GM19035 (cell line): ENCODE measurements at regions not wholly inside any gene's neighbourhood (a gene's known extent, or its start where the extent isn't known, plus 50 kb on each side); places are given as distances from the start of the nearest gene placed in this dataset.

Experiments
- ATAC-seq: cut with Tn5 transposase; IDR thresholded peaks from one replicate; pipeline ENCODE4 v1.9.1; 2021; ENCODE audit not compliant: unreplicated experiment

DNA sequence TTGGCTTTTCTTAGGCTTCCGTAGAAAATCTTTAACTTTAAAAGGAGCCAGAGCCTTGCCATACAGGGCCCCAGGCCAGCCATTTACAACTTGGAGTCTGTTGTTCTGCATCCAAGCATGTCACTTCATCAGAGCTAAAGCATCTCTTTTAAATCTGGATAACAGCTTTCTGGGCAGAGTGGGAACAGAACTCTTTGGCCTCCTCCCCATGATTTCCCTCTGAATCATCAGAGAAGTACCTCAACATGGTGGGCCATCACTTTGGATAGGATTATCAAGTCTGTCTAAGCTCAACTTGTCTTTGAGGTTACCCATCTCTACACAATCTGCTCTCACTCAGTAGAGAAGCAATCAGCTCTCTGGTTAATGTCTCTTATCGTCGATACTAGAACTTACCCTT, 170.9 kb downstream of the SLC6A15 start:
- no peak for ATAC-seq

DNA sequence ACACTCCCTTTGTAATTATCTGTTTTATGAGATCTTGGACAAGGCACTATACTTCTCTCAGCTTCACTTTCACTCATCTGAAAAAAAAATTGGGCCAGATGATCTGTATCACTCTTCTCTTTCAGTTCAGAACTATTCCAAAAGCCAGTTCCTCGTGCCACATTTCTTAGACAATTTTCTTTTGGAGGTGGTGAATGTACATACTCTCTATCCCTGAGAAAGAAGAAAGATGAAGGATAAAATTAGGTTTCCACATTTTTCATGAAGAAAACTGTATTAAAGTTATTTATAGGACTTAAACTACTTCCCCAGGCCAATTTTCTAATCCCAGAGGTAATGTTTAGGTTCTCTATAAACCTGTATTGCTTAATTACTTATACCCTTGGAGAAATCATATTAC, 171.6 kb downstream of the SLC6A15 start:
- ATAC-seq: no peak

DNA sequence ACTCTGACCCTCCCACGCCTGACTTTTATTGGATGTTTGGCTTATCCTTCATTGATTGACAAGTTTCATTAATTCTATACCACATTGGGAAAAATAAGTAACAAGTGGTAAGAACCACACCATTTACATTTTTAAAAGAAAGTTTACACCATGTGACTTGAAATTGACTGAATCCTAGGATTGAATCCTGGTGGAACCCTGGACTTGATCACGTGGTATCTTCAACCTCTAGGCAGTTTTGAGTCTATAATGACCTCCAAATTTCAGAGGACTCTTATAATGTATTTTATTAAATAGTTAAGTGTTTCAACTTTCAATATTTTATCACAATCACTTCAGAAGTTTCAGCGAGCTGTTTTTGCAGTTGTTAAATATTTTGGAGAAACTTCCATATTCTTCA, 172.0 kb downstream of the SLC6A15 start:
- no peak for ATAC-seq

DNA sequence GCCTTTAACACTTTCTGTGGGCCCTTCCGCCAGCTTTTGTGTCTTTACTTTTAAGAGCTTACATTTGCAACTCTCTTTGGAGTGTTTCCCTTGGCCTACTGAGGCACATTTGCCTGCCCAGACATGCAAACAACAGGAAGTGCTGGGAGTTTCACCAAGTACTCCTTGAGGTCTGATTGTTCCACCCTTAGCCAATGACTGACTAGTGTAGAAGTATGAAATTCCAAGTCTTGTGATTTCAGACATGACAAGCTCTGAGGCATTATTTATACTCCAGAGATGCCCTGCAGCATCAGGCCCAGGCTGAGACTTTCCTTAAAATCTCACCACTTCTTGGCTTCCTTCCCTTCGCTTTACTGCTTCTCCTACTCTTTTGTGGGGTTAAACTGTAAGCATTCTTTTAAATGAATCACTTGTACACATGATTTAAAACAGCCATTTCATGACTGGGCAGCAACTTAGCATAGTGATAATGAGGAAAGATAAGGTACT, 174.1 kb downstream of the SLC6A15 start:
- ATAC-seq: no peak

DNA sequence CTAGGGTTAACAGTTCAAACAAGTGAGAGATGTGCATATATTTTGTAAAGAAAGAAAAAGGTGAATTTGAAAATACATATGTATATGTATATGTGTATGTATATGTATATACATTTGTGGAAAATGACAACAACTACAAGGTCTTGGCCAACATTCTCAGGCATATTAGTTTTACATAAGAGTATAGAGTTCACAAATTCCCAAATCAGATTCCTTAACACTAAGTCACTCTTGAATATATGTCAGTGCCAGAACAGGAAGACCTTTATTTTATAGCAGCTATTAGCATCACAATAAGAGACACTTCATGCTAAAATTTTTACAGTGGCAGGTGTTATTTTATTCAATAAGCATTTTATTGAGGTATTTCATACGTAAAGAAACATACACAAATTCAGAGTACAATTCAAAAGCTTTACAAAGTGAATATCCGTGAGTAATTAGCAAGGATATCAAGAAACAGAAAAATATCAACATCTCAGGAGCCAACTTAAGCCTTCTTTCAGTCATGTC, 179.7 kb downstream of the SLC6A15 start:
- ATAC-seq: no peak

DNA sequence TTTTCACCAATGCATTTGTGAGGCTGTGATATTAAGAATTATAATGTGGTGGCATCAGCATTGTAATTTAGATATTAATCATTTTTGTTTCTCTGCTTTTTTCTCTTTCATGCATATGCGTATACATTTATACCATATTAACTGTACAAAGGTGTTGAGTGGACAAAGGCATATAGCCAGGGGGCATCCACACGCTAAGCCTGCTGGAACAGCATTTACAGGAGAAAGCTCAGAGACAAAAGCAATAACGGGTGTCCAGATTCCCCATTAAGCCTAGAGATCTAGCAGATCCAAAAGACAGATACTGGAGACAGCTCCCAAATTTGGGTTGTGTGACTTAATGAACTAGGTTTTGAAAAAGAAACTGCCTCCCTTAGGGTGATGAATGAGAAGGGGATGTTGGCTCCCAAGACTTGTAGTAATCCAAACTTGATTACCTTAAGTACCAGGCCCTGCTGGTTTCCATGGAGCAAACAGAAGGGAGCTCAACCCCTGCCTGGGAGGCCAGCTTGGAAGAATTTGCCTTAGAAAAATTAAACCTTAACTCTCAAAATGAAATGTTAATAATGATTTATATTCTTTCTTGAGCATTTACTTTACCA, 181.9 kb downstream of the SLC6A15 start:
- ATAC-seq: no peak

DNA sequence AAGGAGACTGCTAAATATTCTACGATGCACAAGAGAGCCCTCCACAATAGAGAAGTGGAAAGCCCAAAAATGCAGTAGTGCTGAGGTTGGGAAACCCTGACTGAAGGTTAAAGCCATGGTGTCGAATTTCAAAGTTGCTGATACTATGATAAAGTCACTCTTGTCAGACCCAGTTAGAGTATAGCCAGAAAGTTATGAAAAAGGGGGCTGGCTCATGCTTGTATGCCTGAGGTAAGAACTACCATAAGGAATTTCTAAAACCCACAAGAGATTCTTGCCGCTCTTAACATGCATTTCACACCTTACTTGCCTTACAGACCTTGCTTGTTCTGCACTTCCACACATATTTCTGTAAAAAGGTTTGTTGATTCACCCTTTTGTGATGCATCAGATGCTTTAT, 184.6 kb downstream of the SLC6A15 start:
- ATAC-seq: no peak

DNA sequence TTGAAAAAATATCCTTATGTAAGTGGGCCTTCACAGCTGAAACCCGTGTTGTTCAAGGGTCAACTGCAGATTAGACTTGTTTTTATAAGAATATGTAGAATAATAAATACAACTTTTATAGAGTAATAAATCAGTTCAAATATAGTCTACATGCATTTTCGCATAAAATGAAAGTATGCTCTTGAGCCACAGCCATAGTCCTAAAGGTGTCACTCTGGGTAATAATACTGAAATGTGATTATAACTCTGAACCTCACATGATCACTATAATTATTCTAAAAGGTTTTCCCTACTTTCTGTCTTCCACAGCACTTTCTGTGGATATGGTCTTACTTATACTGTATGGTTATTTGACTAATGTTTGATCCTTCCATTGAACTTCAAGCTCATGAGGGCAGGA, 185.8 kb downstream of the SLC6A15 start:
- ATAC-seq: no peak

DNA sequence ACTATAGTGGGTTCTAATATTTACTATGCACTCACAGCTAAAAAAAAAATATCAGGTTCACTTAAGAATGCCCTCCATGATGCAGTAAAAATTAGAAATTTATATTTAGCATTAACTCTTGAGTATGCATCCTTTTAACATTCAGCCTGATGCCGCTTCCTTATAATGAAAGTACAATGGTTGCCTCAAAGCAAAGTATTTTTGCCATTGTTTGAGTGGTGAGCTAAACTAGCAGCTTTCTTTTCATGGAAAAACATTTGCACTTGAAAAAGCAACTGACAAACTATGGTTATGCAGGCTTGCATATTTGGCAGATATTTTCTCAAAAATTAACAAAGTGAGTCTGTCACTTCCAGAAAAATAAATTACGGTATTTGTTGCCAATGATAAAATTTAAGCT, 188.6 kb downstream of the SLC6A15 start:
- ATAC-seq: no peak

DNA sequence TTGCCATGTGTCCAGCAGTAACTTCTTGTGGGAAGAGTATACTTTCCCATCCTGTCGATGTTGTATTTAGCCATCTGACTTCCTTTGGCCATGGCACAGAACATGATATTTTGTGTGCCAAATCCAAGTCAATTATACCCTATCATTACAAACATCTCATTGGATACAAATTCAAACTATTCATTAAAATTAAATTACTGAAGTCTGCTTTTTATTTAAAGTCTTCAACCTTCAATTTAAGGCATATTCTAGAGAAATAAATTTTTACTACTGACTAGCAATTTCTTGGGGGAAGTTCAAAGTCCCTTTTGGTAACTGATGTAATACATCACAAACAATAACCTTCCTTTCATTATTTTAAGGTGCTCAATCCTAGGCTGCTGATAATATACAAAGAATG, 192.6 kb downstream of the SLC6A15 start:
- no peak for ATAC-seq

DNA sequence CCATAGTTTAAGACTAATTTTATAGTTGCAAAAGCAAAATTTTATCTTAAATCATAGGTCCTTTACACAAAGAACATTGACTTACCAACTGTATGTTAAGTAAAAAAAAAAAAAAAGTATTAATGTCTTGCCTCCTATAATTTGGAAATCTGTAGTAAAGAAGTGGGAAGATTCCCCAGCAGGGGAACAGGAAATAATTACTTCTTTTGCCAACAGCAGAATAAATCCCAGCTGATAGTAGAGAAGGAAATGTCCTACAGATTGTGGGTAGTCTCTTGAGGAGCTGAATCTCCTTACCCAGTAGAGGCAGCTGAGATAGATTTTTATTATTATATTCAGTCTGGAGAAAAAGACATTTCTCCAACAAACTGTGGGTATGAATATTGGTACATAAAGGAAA, 193.7 kb downstream of the SLC6A15 start:
- ATAC-seq: no peak

DNA sequence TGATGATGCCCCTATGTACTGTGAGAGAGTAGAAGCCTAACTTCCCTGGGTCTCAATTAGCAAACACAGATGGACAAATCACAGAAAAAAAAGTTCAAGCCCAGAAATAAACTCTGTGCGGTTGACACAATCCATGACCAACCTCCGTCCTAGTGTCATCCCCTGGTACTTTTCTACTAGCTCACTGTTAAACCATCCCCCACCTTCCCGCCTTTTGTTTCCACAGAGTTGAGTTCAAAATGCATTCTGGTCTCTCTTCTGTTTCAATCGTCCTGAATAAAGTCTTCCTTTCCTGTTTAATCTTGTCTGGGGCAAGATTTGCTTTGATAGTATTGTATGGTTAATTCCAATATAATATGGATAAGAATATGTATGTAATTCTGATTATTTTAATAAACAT, 199.9 kb downstream of the SLC6A15 start:
- ATAC-seq: no peak

DNA sequence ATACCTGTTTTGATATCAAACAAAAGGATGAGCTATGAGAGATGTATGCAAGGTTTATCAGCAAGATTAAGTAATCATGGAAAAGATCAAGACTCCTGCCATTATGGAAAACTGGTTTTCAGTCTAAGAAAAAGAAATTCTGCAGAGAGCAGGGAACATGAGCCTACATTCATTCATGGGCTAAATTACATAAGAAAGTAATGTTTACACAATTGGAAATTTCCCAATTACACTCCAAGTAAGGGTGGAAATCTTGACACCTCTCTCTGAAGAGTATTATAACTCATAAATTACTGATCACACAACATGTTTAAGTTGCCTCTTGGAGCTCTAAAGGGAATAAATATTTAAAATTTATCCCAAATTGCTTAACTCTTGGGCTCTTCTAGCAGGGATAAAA, 206.2 kb downstream of the SLC6A15 start:
- no peak for ATAC-seq

DNA sequence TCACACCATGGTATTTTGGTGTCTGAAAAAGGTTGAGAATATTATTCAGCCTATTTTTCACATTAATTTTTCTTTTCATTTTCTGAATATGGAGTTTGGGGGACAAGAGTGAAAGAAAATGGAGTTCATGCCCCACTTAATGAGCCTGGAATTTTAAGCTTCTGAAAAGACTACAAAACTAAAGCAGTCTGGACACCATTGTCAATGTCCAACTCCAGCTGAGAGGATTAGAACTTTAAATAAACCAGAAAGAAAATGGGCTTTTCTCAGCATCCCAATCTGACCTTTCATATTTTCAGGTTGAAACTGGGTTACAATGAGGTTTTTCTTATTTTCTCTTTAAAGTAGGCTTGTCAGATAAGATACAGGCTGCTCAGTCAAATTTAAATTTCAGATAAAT, 207.7 kb downstream of the SLC6A15 start:
- no peak for ATAC-seq

DNA sequence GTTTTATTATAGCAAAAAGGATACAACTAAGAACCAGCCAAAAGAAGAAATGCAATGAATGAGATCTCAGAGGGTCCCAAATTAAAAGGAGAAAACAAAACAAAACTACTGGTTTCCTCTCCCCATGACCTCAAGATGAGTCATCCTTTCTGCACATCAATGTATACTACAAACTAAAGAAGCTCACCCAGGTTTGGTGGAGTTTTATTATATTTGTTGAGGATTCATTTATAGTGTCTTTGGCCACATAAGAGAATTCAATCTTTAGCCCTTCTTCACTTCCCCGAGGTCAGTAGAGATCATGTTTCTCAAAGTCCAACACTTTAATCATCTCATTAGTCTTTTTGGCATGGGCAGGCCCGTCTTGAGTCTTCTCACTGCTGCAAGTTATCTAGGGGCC, 210.6 kb downstream of the SLC6A15 start:
- no peak for ATAC-seq

DNA sequence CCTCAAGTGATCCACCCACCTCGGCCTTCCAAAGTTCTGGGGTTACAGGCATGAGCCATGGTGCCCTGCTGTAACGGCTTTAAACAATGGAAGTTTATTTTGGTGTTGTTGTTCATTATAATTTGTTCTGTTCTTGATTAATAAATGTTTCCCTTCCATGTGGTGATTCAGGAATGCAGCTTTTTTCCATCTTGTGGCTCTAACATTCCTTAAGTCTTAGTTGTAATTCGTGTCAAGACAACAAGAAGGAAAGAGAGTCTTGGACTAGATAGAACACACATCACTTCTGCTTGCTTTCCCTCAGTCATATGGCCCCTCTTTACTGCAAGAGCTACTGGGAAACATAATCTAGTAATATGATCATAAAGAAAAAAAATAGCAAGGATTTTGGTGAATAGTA, 211.6 kb downstream of the SLC6A15 start:
- ATAC-seq: no peak

DNA sequence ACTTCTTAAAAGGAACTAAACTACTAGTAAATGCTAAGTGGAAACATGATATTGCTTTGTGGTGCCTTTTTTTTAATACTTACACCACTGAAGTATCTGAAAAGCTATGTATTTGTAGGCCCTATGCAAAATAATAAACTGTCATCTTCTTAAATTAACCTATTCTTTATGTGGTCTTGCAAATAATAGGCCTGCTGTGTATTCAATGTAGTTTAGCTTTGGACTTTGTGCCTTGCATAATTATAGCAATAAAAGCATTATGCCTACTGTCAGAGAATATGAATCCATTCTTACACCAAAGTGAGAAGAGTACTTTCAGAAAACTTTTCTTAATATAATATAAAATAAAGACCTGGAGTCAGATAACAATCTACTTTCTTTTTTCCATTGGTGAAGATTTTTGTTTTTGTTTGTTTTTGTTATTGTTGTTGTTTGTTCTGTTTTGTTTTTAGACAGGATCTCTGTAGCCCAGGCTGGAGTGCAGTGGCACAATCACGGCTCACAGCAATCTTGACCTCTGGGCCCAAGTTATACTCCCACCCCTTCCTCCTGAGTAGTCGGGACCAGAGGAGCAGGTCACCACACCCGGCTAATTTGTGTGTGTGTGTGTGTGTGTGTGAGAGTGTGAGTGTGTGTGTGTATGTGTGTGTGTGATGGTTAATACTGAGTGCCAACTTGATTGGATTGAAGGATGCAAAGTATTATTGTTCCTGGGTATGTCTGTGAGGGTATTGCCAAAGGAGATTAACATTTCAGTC, 213.8 kb downstream of the SLC6A15 start:
- ATAC-seq: no peak

DNA sequence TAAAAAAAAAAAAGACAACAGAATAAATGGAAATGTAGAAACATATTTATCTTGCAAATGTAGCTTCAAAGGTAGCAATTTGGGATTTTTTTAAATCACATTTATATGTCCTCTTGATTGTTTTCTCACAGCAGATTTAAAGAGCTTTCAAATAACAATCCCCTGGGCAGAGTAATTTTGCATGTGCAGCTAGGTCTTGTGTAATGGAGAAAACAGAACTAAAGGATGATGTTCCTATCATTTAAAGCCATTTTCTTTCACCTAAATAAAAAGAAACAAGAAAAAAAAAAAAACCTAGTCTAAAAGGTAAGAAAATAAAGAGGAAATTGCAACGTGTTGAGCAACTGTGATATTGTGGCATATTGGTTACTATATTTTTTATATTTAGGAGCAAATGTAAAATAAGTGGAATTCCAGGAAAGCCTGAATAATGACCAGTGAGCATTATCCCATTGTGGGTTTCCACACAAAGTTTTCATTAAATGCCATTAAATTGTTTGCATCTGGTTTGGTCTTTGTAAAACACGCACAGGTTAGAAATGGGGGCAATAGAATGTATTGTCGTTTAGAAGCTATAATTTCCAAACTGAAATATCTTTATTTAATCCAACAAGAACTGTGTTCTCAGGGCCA, 215.6 kb downstream of the SLC6A15 start:
- no peak for ATAC-seq

DNA sequence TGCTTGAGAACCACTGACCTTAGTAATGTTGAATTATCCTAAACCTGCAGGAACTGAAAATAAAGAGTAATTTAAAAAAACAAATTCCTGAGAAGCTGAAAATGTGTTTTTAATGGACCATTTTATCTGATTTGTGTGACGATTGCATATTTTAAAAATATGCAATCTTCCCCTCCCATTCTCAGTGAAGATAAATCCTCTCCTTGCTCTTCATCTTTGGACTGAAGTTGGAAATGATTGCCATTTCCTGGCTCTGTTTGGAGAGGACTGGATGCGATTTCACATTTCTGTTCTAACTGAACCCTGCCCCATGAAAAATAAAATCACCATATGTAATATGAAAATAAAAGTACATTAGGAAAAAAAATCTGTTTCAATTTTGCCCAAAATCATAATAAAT, 216.3 kb downstream of the SLC6A15 start:
- no peak for ATAC-seq

DNA sequence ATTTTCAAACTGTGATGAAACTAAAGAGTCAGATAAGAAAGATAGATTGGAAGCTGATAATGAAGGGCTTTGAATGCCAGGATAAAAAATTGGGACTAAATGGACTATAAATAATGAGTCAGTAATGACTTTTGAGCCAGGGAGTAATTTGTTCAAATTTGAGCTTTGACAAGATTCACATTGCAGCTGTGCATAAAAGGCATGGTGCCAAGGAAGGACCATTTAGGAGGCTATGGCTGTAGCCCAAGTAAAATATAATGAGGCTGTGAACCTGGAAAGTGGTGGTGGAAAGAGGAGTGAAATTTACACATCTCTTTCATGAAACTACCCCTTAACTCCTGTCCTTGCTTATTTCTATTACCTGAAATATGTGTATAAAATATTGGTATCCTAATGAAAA, 218.5 kb downstream of the SLC6A15 start:
- no peak for ATAC-seq

DNA sequence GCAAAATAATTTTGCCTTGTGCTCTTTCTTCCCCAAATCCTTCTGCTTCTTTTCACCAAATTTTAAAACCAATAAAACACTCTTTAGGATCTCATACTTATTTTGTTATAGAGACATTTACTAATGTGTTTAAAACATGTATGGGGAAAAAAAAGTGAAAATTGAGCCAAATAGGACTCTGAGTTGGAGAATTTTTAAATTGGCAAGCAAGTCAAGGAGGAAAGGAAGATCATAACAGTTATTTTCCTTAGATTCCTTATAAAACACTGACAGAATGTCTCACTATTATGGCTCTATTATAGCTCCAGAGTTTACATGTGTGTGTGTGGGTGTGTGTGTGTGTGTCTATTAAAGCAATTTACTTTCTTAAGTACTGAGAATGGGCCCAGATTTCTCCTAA, 220.5 kb downstream of the SLC6A15 start:
- ATAC-seq: no peak

DNA sequence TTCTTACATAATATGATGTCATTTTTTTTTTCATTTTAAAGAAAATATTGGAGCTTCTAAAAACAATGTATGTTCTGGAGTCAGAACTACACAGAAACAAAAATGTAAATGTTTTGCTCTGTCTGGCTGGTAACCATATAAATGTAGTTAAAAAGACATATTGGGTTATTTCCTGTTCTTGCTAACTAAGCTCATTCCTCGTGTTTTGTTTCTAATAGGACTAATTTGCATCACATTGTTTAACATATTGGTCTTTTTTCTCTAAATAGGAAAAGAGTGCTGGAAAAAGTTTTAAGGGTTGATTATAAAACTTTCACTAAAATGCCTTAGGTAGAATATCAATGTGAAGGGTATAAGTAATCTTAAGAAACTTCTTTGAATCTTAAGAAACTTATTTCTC, 221.3 kb downstream of the SLC6A15 start:
- ATAC-seq: no peak
